B cell (primary cell): ENCODE measurements at regions not wholly inside any gene's neighbourhood (a gene's known extent, or its start where the extent isn't known, plus 50 kb on each side); places are given as distances from the start of the nearest gene placed in this dataset.

Source experiments
- EZH2 ChIP-seq: IDR thresholded peaks from 2 replicates; pipeline ENCODE4 v1.6.1; 2012; ENCODE audit warnings: borderline replicate concordance, low read depth, mild to moderate bottlenecking, moderate library complexity, low read length; ENCODE audit not compliant: insufficient read depth, poor library complexity, severe bottlenecking
- TF ChIP-seq, protein P1 (sequence below): fragments of 200-600 bp; IDR thresholded peaks from one replicate; pipeline ENCODE4 v1.8.0; 2022; ENCODE audit warnings: antibody characterized with exemption, mild to moderate bottlenecking

DNA sequence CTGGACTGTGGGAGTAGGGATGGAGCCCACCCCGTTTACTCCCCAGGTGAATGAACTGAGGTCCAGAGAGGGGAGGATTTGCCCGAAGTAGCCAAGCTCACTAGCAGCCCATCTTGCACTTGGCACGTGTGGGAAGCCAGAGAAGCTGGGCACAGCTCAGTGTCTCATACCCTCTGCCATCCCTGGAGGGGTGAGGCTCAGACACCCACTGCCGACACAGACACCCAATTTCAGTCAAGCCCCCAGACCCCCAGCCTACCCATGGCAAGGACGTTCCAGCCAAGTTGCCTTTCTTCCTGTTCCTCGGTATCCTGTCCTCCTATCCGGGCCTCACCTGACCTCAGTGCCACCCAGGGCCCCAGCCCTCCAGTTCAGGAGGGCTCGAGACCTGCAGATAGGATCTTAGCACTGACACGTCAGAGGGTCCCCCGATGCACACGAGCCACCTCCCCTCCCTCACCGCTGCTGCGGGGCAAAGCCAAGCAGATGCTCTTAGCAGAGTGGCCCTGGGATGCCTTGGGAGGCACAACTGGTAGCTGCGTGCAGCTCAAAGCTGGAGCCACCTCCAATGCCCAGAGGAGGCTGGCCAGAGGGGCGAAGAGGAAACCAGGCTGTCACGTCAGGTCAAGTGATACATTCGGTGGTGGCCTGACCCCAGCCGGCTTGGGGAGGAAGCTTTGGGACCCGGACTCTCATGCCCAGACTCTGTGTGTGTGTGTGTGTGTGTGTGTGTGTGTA, 90.4 kb upstream of the TNRC6C start:
- TF ChIP-seq, protein P1, sequence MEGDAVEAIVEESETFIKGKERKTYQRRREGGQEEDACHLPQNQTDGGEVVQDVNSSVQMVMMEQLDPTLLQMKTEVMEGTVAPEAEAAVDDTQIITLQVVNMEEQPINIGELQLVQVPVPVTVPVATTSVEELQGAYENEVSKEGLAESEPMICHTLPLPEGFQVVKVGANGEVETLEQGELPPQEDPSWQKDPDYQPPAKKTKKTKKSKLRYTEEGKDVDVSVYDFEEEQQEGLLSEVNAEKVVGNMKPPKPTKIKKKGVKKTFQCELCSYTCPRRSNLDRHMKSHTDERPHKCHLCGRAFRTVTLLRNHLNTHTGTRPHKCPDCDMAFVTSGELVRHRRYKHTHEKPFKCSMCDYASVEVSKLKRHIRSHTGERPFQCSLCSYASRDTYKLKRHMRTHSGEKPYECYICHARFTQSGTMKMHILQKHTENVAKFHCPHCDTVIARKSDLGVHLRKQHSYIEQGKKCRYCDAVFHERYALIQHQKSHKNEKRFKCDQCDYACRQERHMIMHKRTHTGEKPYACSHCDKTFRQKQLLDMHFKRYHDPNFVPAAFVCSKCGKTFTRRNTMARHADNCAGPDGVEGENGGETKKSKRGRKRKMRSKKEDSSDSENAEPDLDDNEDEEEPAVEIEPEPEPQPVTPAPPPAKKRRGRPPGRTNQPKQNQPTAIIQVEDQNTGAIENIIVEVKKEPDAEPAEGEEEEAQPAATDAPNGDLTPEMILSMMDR = no peak
- TF ChIP-seq EZH2 = no peak
